ENCODE measurements at regions not wholly inside any gene's neighbourhood (a gene's known extent, or its start where the extent isn't known, plus 50 kb on each side); places are given as distances from the start of the nearest gene placed in this dataset.

- Histone ChIP-seq H3K4me3 (no peak overlapping the region), H3K27ac (replicated peaks) (no peak overlapping the region), H3K9me3 (replicated peaks) (no peaks in the 10 kb centered on the region), H3K4me1 (no peaks in the 10 kb centered on the region), H3K36me3 (no peaks in the 10 kb centered on the region), H3K27me3 (ENCODE audit: low read depth) (no peaks in the 10 kb centered on the region)
- intact Hi-C loops (cut with micrococcal nuclease) = no loop called here
- no peak for DNase-seq
- TF ChIP-seq CTCF (IDR thresholded peaks at IDR 0.05; ENCODE audit: borderline replicate concordance) = no peak
Measured at GRCh38 chr10:4147245-4147644, 362.2 kb upstream of the KLF6 start.

- peaks cover 20% of the 10 kb centered on the region for H3K9me3 ChIP-seq (replicated peaks)
- H3K36me3 ChIP-seq = no peaks in the 10 kb centered on the region
- DNase-seq = no peak
- intact Hi-C loops (cut with micrococcal nuclease) = no loop called here
- no peak for TF ChIP-seq CTCF (IDR thresholded peaks at IDR 0.05; ENCODE audit: borderline replicate concordance)
- no peak overlapping the region for H3K27ac ChIP-seq (replicated peaks)
- H3K27me3 ChIP-seq (ENCODE audit: low read depth) = no peaks in the 10 kb centered on the region
- H3K4me1 ChIP-seq = no peaks in the 10 kb centered on the region
- H3K4me3 ChIP-seq = no peak overlapping the region
Measured at GRCh38 chr10:4144817-4145216, 359.8 kb upstream of the KLF6 start.

GRCh38 chr10:4141471-4141870 lies 356.5 kb upstream of the KLF6 start:
- intact Hi-C loops (cut with micrococcal nuclease) = no loop called here
- no peaks in the 10 kb centered on the region for H3K36me3 ChIP-seq
- peaks cover 30% of the 10 kb centered on the region for H3K9me3 ChIP-seq (replicated peaks)
- no peak for DNase-seq
- no peak overlapping the region for H3K4me3 ChIP-seq
- no peaks in the 10 kb centered on the region for H3K4me1 ChIP-seq
- TF ChIP-seq CTCF (IDR thresholded peaks at IDR 0.05; ENCODE audit: borderline replicate concordance) = no peak
- no peaks in the 10 kb centered on the region for H3K27me3 ChIP-seq (ENCODE audit: low read depth)
- H3K27ac ChIP-seq (replicated peaks) = no peak overlapping the region

GRCh38 chr10:4138146-4138721 lies 353.2 kb upstream of the KLF6 start:
- H3K27me3 ChIP-seq (ENCODE audit: low read depth) = no peaks in the 10 kb centered on the region

GRCh38 chr10:4137299-4137698 lies 352.3 kb upstream of the KLF6 start:
- TF ChIP-seq CTCF (IDR thresholded peaks at IDR 0.05; ENCODE audit: borderline replicate concordance) = no peak
- intact Hi-C loops (cut with micrococcal nuclease) = no loop called here
- Histone ChIP-seq H3K4me3 (no peak overlapping the region), H3K27ac (replicated peaks) (no peak overlapping the region), H3K36me3 (no peaks in the 10 kb centered on the region), H3K9me3 (replicated peaks) (peaks cover 30% of the 10 kb centered on the region), H3K4me1 (no peaks in the 10 kb centered on the region), H3K27me3 (ENCODE audit: low read depth) (no peaks in the 10 kb centered on the region)
- no peak for DNase-seq

More at GRCh38 chr10:4138146-4138721, 353.2 kb upstream of the KLF6 start:
- no peak for TF ChIP-seq CTCF (IDR thresholded peaks at IDR 0.05; ENCODE audit: borderline replicate concordance)
- Histone ChIP-seq H3K27ac (replicated peaks) (no peak overlapping the region), H3K36me3 (no peaks in the 10 kb centered on the region), H3K4me3 (no peak overlapping the region), H3K4me1 (no peaks in the 10 kb centered on the region), H3K9me3 (replicated peaks) (peaks cover 30% of the 10 kb centered on the region)
- no peak for DNase-seq
- intact Hi-C loops (cut with micrococcal nuclease) = no loop called here

All from left ventricle myocardium inferior (tissue), 1 donor.